Dedifferentiated amniotic fluid mesenchymal stem cell (primary cell): ENCODE measurements at regions not wholly inside any gene's neighbourhood (a gene's known extent, or its start where the extent isn't known, plus 50 kb on each side); places are given as distances from the start of the nearest gene placed in this dataset.
"Not testable (repeated sequence)": the region's sequence is repeated elsewhere in the genome, so short reads cannot be mapped to it uniquely, and the experiment has no call there.

Experiments used
- DNase-seq: peaks from one replicate; pipeline ENCODE4 v3.0.0-alpha.2; 2016; ENCODE audit errors: extremely low spot score

GRCh38 chr4:97353876-97354275 lies 789.4 kb downstream of the STPG2 start:
- DNase-seq, result no peak

GRCh38 chr4:97359826-97360225 lies 783.5 kb downstream of the STPG2 start:
- no peak for DNase-seq

GRCh38 chr4:97360733-97361132 lies 782.5 kb downstream of the STPG2 start:
- DNase-seq, result no peak

GRCh38 chr4:97367878-97368277 lies 775.4 kb downstream of the STPG2 start:
- no peak for DNase-seq

GRCh38 chr4:97370568-97370967 lies 772.7 kb downstream of the STPG2 start:
- no peak for DNase-seq

GRCh38 chr4:97374526-97374925 lies 768.8 kb downstream of the STPG2 start:
- DNase-seq, result no peak

- no peak for DNase-seq
Measured at GRCh38 chr4:97386969-97387368, 756.3 kb downstream of the STPG2 start.

- DNase-seq, result no peak
Measured at GRCh38 chr4:97394653-97395052, 748.6 kb downstream of the STPG2 start.

- DNase-seq, result no peak
Measured at GRCh38 chr4:97396097-97396496, 747.2 kb downstream of the STPG2 start.

GRCh38 chr4:97396605-97397004 lies 746.7 kb downstream of the STPG2 start:
- no peak for DNase-seq

- DNase-seq, result no peak
Measured at GRCh38 chr4:97404876-97405523, 738.3 kb downstream of the STPG2 start.

GRCh38 chr4:97411356-97411755 lies 731.9 kb downstream of the STPG2 start:
- DNase-seq, result no peak

GRCh38 chr4:97412331-97412730 lies 730.9 kb downstream of the STPG2 start:
- DNase-seq, result no peak

- no peak for DNase-seq
Measured at GRCh38 chr4:97414161-97414560, 729.1 kb downstream of the STPG2 start.

- DNase-seq, result no peak
Measured at GRCh38 chr4:97432551-97432950, 710.7 kb downstream of the STPG2 start.

- DNase-seq, result not testable (repeated sequence)
Measured at GRCh38 chr4:97437998-97438705, 705.1 kb downstream of the STPG2 start.

- no peak for DNase-seq
Measured at GRCh38 chr4:97453186-97453585, 690.1 kb downstream of the STPG2 start.

- peak; percentile 1 for DNase-seq
Measured at GRCh38 chr4:97457253-97457652, 686.0 kb downstream of the STPG2 start.

- DNase-seq, result no peak
Measured at GRCh38 chr4:97468272-97468671, 675.0 kb downstream of the STPG2 start.

GRCh38 chr4:97475621-97476020 lies 667.7 kb downstream of the STPG2 start:
- no peak for DNase-seq

GRCh38 chr4:97477974-97478373 lies 665.3 kb downstream of the STPG2 start:
- DNase-seq, result no peak

GRCh38 chr4:97479388-97479787 lies 663.9 kb downstream of the STPG2 start:
- no peak for DNase-seq

GRCh38 chr4:97491856-97492255 lies 651.4 kb downstream of the STPG2 start:
- no peak for DNase-seq
